ENCODE measurements at regions not wholly inside any gene's neighbourhood (a gene's known extent, or its start where the extent isn't known, plus 50 kb on each side); places are given as distances from the start of the nearest gene placed in this dataset.

DNA sequence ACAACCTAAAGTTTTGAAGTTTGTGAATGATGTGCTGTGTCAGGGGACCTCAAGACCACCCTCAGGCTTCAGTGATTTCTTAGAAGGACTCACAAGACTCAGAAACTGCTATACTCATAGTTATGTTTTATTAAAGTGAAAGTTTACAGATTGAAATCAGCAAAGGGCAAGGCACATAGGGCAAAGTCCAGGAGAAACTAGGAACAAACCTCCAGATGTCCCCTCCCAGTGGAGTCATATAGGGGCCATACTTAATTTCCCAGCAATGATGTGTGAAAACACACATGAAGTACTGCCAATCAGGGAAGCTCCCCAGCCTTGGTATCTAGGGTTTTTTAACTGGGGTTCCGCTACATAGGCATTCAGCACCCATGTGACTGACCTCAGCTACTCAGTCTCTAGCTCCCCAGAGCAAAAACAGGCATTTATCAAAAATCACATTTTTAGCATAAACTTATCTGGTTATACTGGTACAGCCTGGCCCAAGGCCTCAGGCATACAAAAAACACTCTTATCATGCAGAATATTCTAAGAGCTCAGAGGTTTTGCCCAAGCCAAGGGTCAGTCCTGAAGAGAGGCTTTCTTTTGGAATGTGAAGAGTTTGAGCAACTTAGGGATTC, 74.7 kb upstream of the ANKRD55 start:
- 84 to 95% methylated on average over 1 of the region's 1 CpG for WGBS, 2 donors

DNA sequence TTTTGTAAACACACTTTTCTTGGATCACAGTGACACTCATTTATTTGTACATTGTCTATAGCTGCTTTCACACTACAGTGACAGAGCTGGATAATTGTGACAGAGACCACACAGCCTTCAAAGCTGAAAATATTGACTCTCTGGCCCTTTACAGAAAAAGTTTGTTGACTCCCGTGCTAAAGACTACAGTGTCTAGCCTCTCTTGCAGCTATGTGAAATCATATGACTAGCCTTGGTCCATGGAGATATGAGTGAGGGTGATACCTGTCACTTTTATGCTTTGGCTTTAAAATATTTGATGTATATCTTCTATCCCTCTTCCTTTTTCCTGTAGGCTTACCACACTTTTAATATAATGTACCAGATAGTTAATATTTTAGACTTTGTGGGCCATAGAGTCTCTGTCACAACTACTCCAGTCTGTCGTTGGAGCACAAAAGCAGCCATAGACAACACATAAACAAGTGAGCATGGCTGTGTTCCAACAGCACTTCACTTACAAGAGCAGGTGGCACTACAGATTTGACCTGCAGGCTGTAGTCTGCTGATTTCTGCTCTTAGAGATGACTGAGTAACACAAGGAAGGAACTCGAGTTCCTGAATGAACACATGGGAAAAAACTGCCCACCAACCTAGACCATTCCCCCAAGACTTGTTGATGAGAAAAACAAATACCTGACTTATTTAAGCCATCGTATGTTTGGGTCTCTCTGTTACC, 73.5 kb upstream of the ANKRD55 start:
- no peaks in the 10 kb centered on the region for H3K36me3 ChIP-seq (ENCODE audit: control insufficient read depth in 1 of 2, insufficient read depth in 2 of 2, low read length in 1 of 2)
- H3K27ac ChIP-seq (ENCODE audit: low read depth in 1 of 2, low read length in 2 of 2), result no peak overlapping the region
- intact Hi-C loops (cut with DNase I), result no loop called here
- ATAC-seq (ENCODE audit: low FRiP score) (no peak), DNase-seq (no peak)
- H3K4me3 ChIP-seq (ENCODE audit: low read length in 2 of 2), result no peak overlapping the region
- WGBS, 2 donors, result 93 to 95% methylated on average over 4 of the region's 4 CpGs
- H3K9me3 ChIP-seq (ENCODE audit: control insufficient read depth, low read length), result peaks cover 1% of the 10 kb centered on the region
- H3K27me3 ChIP-seq (ENCODE audit: control insufficient read depth in 1 of 2, insufficient read depth in 2 of 2, low read length in 1 of 2), result no peaks in the 10 kb centered on the region
- no peaks in the 10 kb centered on the region for H3K4me1 ChIP-seq (ENCODE audit: control insufficient read depth in 1 of 2, insufficient read depth in 2 of 2, low read length in 2 of 2)

More for the DNA sequence above, 74.7 kb upstream of the ANKRD55 start:
- ATAC-seq (ENCODE audit: low FRiP score), result no peak
- Histone ChIP-seq H3K9me3 (ENCODE audit: control insufficient read depth, low read length) (peaks cover 1% of the 10 kb centered on the region), H3K4me1 (ENCODE audit: control insufficient read depth in 1 of 2, insufficient read depth in 2 of 2, low read length in 2 of 2) (no peaks in the 10 kb centered on the region), H3K27me3 (ENCODE audit: control insufficient read depth in 1 of 2, insufficient read depth in 2 of 2, low read length in 1 of 2) (no peaks in the 10 kb centered on the region), H3K27ac (ENCODE audit: low read depth in 1 of 2, low read length in 2 of 2) (no peak overlapping the region), H3K4me3 (ENCODE audit: low read length in 2 of 2) (no peak overlapping the region), H3K36me3 (ENCODE audit: control insufficient read depth in 1 of 2, insufficient read depth in 2 of 2, low read length in 1 of 2) (no peaks in the 10 kb centered on the region)
- intact Hi-C loops (cut with DNase I), result no loop called here
- no peak for DNase-seq

DNA sequence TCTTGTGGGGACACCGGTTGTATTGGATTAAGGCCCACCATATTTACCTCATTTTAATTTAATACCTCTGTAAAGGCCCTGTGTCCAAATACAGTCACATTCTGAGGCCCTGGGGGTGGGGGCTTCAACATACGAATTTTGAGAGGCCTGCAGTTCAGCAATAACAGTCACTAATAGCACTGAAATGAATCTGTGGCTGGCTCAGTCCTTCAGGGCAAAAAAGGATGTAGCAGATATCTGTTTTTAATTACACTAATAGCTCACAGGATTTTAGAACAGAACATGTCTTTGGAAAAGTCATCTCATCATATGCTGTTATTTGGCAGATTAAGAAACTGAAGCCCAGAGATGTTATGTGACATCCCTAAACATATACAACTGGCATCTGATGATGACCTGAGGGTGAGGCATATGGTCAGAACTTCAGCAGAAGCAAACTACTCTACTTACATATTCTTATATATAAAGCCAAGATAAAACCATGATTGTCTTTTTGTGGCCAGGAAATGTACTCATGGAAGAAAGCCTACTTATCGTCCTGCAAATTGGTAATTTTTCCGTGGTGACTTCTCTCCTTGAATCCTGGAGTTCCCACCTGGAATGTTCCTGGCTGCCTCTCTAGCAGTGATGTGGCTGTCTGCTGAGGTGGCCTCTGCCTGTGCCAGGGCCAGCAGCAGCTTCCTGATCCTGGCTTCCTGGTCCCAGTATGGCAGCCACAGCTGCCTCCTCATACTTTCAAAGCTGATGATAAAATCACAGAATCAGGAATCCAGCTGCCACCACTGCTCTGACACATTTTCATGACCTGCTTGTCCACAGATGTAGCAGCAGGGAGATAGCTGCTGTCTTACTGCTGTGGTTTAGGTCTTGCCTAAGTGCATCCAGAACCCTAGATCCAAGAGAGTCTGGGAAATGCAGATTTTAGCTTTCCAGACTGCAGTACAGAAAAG, 72.1 kb upstream of the ANKRD55 start:
- DNase-seq, result no peak
- Histone ChIP-seq H3K36me3 (ENCODE audit: control insufficient read depth in 1 of 2, insufficient read depth in 2 of 2, low read length in 1 of 2) (no peaks in the 10 kb centered on the region), H3K4me3 (ENCODE audit: low read length in 2 of 2) (no peak overlapping the region), H3K27me3 (ENCODE audit: control insufficient read depth in 1 of 2, insufficient read depth in 2 of 2, low read length in 1 of 2) (no peaks in the 10 kb centered on the region), H3K9me3 (ENCODE audit: control insufficient read depth, low read length) (peaks cover 1% of the 10 kb centered on the region), H3K4me1 (ENCODE audit: control insufficient read depth in 1 of 2, insufficient read depth in 2 of 2, low read length in 2 of 2) (no peaks in the 10 kb centered on the region), H3K27ac (ENCODE audit: low read depth in 1 of 2, low read length in 2 of 2) (no peak overlapping the region)
- WGBS, 2 donors, result 71 to 79% methylated on average over 4 of the region's 4 CpGs
- intact Hi-C loops (cut with DNase I), result no loop called here
- ATAC-seq (ENCODE audit: low FRiP score), result no peak

DNA sequence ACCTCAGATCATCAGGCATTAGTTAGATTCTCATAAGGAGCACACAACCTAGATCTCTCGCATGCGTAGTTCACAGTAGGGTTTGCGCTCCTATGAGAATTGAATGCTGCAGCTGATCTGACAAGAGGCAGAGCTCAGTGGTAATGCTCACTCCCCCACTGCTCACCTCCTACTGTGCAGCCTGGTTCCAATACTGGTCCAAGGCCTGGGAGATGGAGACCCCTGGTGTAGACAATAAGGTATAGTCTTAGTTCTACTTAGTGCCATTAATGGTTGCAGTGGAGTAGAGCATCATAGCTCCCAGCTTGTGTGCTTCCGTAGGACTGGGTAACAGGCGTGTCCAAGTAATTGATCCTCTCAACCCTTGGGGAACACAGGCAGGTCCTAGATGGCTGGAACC, 70.4 kb upstream of the ANKRD55 start:
- 98 to 99% methylated on average over 5 of the region's 5 CpGs for WGBS, 2 donors
- Histone ChIP-seq H3K27me3 (ENCODE audit: control insufficient read depth in 1 of 2, insufficient read depth in 2 of 2, low read length in 1 of 2) (no peaks in the 10 kb centered on the region), H3K4me3 (ENCODE audit: low read length in 2 of 2) (no peak overlapping the region), H3K4me1 (ENCODE audit: control insufficient read depth in 1 of 2, insufficient read depth in 2 of 2, low read length in 2 of 2) (no peaks in the 10 kb centered on the region), H3K9me3 (ENCODE audit: control insufficient read depth, low read length) (peaks cover 1% of the 10 kb centered on the region), H3K36me3 (ENCODE audit: control insufficient read depth in 1 of 2, insufficient read depth in 2 of 2, low read length in 1 of 2) (no peaks in the 10 kb centered on the region), H3K27ac (ENCODE audit: low read depth in 1 of 2, low read length in 2 of 2) (no peak overlapping the region)
- intact Hi-C loops (cut with DNase I), result no loop called here
- DNase-seq (no peak), ATAC-seq (ENCODE audit: low FRiP score) (peak; percentile 50)

DNA sequence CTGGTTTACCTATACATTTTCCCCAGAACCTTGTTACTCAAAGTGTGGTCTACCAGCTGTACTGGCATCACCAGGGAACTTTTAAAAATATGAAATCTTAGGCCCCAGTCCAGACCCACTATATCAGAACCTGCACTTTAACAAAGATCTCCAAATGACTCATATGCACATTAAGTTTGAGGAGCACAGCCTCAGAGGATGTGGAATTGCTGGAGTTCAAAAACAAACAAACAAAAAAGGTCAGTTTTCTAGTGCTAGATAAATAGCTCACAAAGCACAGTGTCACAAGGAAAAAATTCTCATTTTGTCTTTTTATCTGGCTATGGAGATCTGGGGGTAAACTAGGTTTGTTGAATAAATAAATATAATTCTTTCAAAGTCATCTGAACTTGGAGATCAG, 68.9 kb upstream of the ANKRD55 start:
- H3K9me3 ChIP-seq (ENCODE audit: control insufficient read depth, low read length), result peaks cover 1% of the 10 kb centered on the region
- H3K4me3 ChIP-seq (ENCODE audit: low read length in 2 of 2), result no peak overlapping the region
- intact Hi-C loops (cut with DNase I), result no loop called here
- DNase-seq (no peak), ATAC-seq (ENCODE audit: low FRiP score) (no peak)
- H3K27ac ChIP-seq (ENCODE audit: low read depth in 1 of 2, low read length in 2 of 2), result no peak overlapping the region
- no peaks in the 10 kb centered on the region for H3K4me1 ChIP-seq (ENCODE audit: control insufficient read depth in 1 of 2, insufficient read depth in 2 of 2, low read length in 2 of 2)
- H3K27me3 ChIP-seq (ENCODE audit: control insufficient read depth in 1 of 2, insufficient read depth in 2 of 2, low read length in 1 of 2), result no peaks in the 10 kb centered on the region
- no peaks in the 10 kb centered on the region for H3K36me3 ChIP-seq (ENCODE audit: control insufficient read depth in 1 of 2, insufficient read depth in 2 of 2, low read length in 1 of 2)

DNA sequence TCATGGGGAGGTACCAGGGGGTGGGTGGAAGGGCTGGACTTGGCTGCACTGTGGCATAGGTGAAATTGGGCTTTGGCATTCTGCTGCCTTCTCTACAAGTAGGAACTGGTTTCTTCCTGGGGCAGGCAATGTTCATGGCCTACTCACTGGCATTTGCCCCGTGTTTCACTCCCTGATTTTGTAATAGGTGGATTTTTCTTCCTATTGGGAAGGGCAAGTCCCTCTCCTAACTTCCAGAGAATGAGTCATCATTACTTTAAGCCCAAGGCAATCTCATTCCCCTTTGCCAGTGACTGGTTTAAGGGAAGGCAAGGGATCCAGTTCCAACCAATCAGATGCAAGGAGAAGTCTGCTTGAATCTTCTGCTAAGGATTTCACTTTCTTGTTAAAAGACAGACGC, 67.9 kb upstream of the ANKRD55 start:
- Histone ChIP-seq H3K4me1 (ENCODE audit: control insufficient read depth in 1 of 2, insufficient read depth in 2 of 2, low read length in 2 of 2) (no peaks in the 10 kb centered on the region), H3K4me3 (ENCODE audit: low read length in 2 of 2) (no peak overlapping the region), H3K9me3 (ENCODE audit: control insufficient read depth, low read length) (no peaks in the 10 kb centered on the region), H3K27ac (ENCODE audit: low read depth in 1 of 2, low read length in 2 of 2) (no peak overlapping the region), H3K36me3 (ENCODE audit: control insufficient read depth in 1 of 2, insufficient read depth in 2 of 2, low read length in 1 of 2) (no peaks in the 10 kb centered on the region), H3K27me3 (ENCODE audit: control insufficient read depth in 1 of 2, insufficient read depth in 2 of 2, low read length in 1 of 2) (no peaks in the 10 kb centered on the region)
- ATAC-seq (ENCODE audit: low FRiP score) (no peak), DNase-seq (no peak)
- 96 to 98% methylated on average over 2 of the region's 2 CpGs for WGBS, 2 donors
- intact Hi-C loops (cut with DNase I), result no loop called here

DNA sequence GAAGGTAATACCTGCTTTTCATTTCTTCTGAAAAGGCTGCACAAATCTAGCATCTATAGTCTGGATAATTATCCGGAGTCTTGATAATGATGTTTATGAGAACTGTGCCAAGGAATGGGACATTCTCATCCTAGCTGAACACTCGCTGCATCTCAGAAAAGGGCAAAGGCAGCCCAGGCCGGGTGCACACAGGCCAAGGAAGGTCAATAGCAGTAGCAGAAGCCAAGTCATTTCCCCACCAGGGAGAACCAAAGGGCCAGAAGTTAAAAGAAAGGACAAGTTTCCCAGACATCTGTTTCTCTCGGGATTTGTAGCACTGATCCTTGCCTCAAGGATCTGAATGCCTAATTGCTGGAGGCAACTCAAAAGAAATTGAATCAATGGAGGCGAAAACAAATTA, 66.1 kb upstream of the ANKRD55 start:
- no peak overlapping the region for H3K27ac ChIP-seq (ENCODE audit: low read depth in 1 of 2, low read length in 2 of 2)
- WGBS, 2 donors, result 64 to 73% methylated on average over 5 of the region's 5 CpGs
- DNase-seq, result no peak
- H3K4me3 ChIP-seq (ENCODE audit: low read length in 2 of 2), result no peak overlapping the region
- ATAC-seq (ENCODE audit: low FRiP score), result no peak
- intact Hi-C loops (cut with DNase I), result no loop called here
- H3K4me1 ChIP-seq (ENCODE audit: control insufficient read depth in 1 of 2, insufficient read depth in 2 of 2, low read length in 2 of 2), result no peaks in the 10 kb centered on the region
- no peaks in the 10 kb centered on the region for H3K36me3 ChIP-seq (ENCODE audit: control insufficient read depth in 1 of 2, insufficient read depth in 2 of 2, low read length in 1 of 2)
- H3K9me3 ChIP-seq (ENCODE audit: control insufficient read depth, low read length), result no peaks in the 10 kb centered on the region
- H3K27me3 ChIP-seq (ENCODE audit: control insufficient read depth in 1 of 2, insufficient read depth in 2 of 2, low read length in 1 of 2), result no peaks in the 10 kb centered on the region

DNA sequence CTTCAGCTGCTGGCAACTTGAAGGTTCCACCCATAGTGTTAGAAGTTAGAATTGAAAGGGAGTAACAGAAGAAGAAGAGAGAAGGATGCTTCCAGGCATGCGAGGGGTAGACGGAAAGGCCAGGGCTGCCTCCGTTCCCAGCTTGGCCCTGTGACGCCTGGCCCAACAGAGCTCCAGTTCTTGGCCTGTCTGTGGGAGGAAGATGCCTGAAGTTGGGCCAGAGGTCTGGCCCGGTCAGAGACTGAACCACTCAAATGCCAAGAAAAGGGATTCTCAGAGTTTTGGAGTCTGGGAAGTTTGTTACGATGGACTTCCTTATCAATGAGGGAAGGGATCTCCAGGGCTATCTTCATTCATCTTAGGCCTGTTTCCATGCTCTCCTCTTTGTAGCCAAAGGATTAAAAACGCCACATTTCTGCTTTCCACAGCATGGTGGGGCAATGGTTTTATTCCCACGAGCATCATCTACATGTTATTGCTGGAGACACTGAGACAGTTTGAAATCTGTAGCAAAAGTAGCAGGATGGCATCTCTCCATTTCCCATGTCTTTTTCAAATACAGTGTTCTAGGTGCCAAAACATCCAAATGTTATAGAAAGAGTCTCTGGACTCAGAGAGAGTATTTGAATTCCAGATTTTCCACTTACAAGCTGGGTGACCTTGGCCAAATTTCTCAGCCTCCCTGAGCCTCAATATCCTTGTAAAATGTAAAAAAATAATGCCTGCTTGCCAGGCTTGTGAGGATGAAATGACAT, 65.4 kb upstream of the ANKRD55 start:
- Histone ChIP-seq H3K27ac (ENCODE audit: low read depth in 1 of 2, low read length in 2 of 2) (no peak overlapping the region), H3K4me1 (ENCODE audit: control insufficient read depth in 1 of 2, insufficient read depth in 2 of 2, low read length in 2 of 2) (no peaks in the 10 kb centered on the region), H3K9me3 (ENCODE audit: control insufficient read depth, low read length) (no peaks in the 10 kb centered on the region), H3K36me3 (ENCODE audit: control insufficient read depth in 1 of 2, insufficient read depth in 2 of 2, low read length in 1 of 2) (no peaks in the 10 kb centered on the region), H3K27me3 (ENCODE audit: control insufficient read depth in 1 of 2, insufficient read depth in 2 of 2, low read length in 1 of 2) (no peaks in the 10 kb centered on the region), H3K4me3 (ENCODE audit: low read length in 2 of 2) (no peak overlapping the region)
- 10 to 15% methylated on average over 8 of the region's 8 CpGs for WGBS, 2 donors
- DNase-seq, result peak in 1 of 2 donors; percentile 61
- intact Hi-C loops (cut with DNase I), result no loop called here
- peak; percentile 74 for ATAC-seq (ENCODE audit: low FRiP score)
